GM12878 (cell line): ENCODE measurements at regions not wholly inside any gene's neighbourhood (a gene's known extent, or its start where the extent isn't known, plus 50 kb on each side); places are given as distances from the start of the nearest gene placed in this dataset.

Experiments used
- ATAC-seq: fragments of 200-7000 bp; cut with Tn5 transposase; 3 replicates; pipeline ENCODE4 v1.9.1; 2020; ENCODE audit warnings: mild to moderate bottlenecking, moderate library complexity
- BruUV-seq: library from RNA; stranded (reverse); fragments of 400-500 nt; replicated peaks from 2 replicates; lab custom pipeline; 2021; lab: Mats Ljungman, UMichigan
- CTCF ChIA-PET: fragments of 300-600 bp; sonication (Branson Sonifier 250); formaldehyde crosslinking; extraction: SDS; loops from one replicate; lab custom pipeline; 2021; ENCODE audit warnings: inconsistent platforms; lab: Yijun Ruan, JAX
- POLR2A ChIA-PET: fragments of 350-600 bp; formaldehyde crosslinking; extraction: SDS; loops from one replicate; lab custom pipeline; 2021; ENCODE audit warnings: inconsistent platforms; lab: Charles Lee
- RAD21 ChIA-PET: fragments of 300-600 bp; sonication (Branson Sonifier 250); formaldehyde crosslinking; loops from one replicate; lab custom pipeline; 2023; ENCODE audit warnings: antibody characterized with exemption; ENCODE audit not compliant: unreplicated experiment; lab: Charles Lee
- SMC1A ChIA-PET: fragments of 300-600 bp; sonication (Branson Sonifier 250); formaldehyde crosslinking; loops from one replicate; lab custom pipeline; 2023; ENCODE audit not compliant: unreplicated experiment, uncharacterized antibody; lab: Charles Lee
- DNase-seq: peaks from one replicate; pipeline ENCODE4 v3.0.0-alpha.2; 2011; ENCODE audit warnings: low read depth, low spot score
- FAIRE-seq: peaks from 3 replicates; lab custom pipeline; 2011; peaks lifted over from hg19 to GRCh38; lab: Jason Lieb, UNC
- H2AFZ ChIP-seq: 2 replicates; pipeline ENCODE4 v1.6.0; 2011; ENCODE audit warnings: low read depth, low read length, control low read depth; ENCODE audit not compliant: control insufficient read depth
- H3K27ac ChIP-seq: 2 replicates; pipeline ENCODE4 v1.5.1; 2011; ENCODE audit warnings: control low read depth; ENCODE audit not compliant: control insufficient read depth, insufficient read depth
- H3K27me3 ChIP-seq, 2 experiments: replicated peaks in 1 of 2; 2 replicates each; pipeline versions ENCODE4 v1.6.0 to v1.6.1; 2011; ENCODE audit warnings: low read length in 1 of 2; ENCODE audit not compliant: control insufficient read depth in 2 of 2, insufficient read depth in 2 of 2
- H3K36me3 ChIP-seq, 2 experiments: 2 replicates each; pipeline ENCODE4 v1.5.1; 2011; ENCODE audit warnings: low read length in 1 of 2; ENCODE audit not compliant: control insufficient read depth in 2 of 2, insufficient read depth in 2 of 2
- H3K4me1 ChIP-seq: 2 replicates; pipeline ENCODE4 v1.6.1; 2011; ENCODE audit warnings: mild to moderate bottlenecking, low read length, moderate library complexity, mixed read lengths; ENCODE audit not compliant: control insufficient read depth, insufficient read depth
- H3K4me2 ChIP-seq: 2 replicates; pipeline ENCODE4 v1.6.0; 2011; ENCODE audit warnings: control low read depth; ENCODE audit not compliant: control insufficient read depth, insufficient read depth
- H3K4me3 ChIP-seq: fragments of 200-600 bp; sonication (generic); 2 replicates; pipeline ENCODE4 v1.5.1; 2016
- H3K79me2 ChIP-seq: 2 replicates; pipeline ENCODE4 v1.6.0; 2011; ENCODE audit warnings: low read length; ENCODE audit not compliant: control insufficient read depth, insufficient read depth
- H3K9ac ChIP-seq: 2 replicates; pipeline ENCODE4 v1.8.0; 2011; ENCODE audit warnings: low read length, control low read depth, mixed read lengths; ENCODE audit not compliant: control insufficient read depth, insufficient read depth
- H3K9me3 ChIP-seq: replicated peaks from 3 replicates; pipeline ENCODE4 v1.5.1; 2011; ENCODE audit warnings: mild to moderate bottlenecking, low read length; ENCODE audit not compliant: control insufficient read depth, insufficient read depth
- H4K20me1 ChIP-seq: 2 replicates; pipeline ENCODE4 v1.6.0; 2011; ENCODE audit not compliant: control insufficient read depth, insufficient read depth
- ATF3 ChIP-seq: IDR thresholded peaks from 2 replicates; pipeline ENCODE4 v1.6.1; 2011; ENCODE audit warnings: low read depth, mild to moderate bottlenecking, low read length, moderate library complexity, borderline replicate concordance; ENCODE audit errors: extremely low read depth
- ETV6 ChIP-seq, 2 experiments: fragments of 450-650 bp in 1 of 2; IDR thresholded peaks in 1 of 2; conservative IDR thresholded peaks in 1 of 2; 2 replicates each; pipeline ENCODE4 v1.6.1; 2014; ENCODE audit warnings: antibody characterized with exemption in 1 of 2, borderline replicate concordance in 1 of 2, low read depth in 1 of 2, mild to moderate bottlenecking in 1 of 2, moderate library complexity in 1 of 2
- IKZF1 ChIP-seq: fragments of 450-650 bp; conservative IDR thresholded peaks from 2 replicates; pipeline ENCODE4 v1.6.1; 2017; ENCODE audit warnings: antibody characterized with exemption, mild to moderate bottlenecking
- IRF5 ChIP-seq: fragments of 450-650 bp; IDR thresholded peaks from 2 replicates; pipeline ENCODE4 v1.6.1; 2017; ENCODE audit warnings: borderline replicate concordance
- JUNB ChIP-seq: IDR thresholded peaks from 2 replicates; pipeline ENCODE4 v1.6.1; 2016; ENCODE audit warnings: antibody characterized with exemption, mild to moderate bottlenecking
- MXI1 ChIP-seq: fragments of 150-350 bp; IDR thresholded peaks from 2 replicates; pipeline ENCODE4 v1.6.1; 2011; ENCODE audit warnings: low read depth, mild to moderate bottlenecking, inconsistent platforms, low read length, improper control_type of control experiment
- NFIC ChIP-seq: IDR thresholded peaks from 2 replicates; pipeline ENCODE4 v1.6.1; 2012; ENCODE audit warnings: low read depth, mild to moderate bottlenecking, inconsistent platforms, low read length, moderate library complexity
- NR2F1 ChIP-seq: fragments of 450-650 bp; conservative IDR thresholded peaks from 2 replicates; pipeline ENCODE4 v1.6.1; 2017; ENCODE audit warnings: mild to moderate bottlenecking
- ZNF274 ChIP-seq: IDR thresholded peaks from one replicate; pipeline ENCODE4 v1.8.0; 2011; ENCODE audit not compliant: insufficient read length, insufficient read depth
- WGBS: methylation state at CpG from one replicate; pipeline ENCODE4 v1.1.6; 2016; ENCODE audit warnings: low lambda C conversion rate; ENCODE audit not compliant: insufficient replicate concordance, insufficient coverage; ENCODE audit errors: missing lambda C conversion rate; 5-methylcytosine and 5-hydroxymethylcytosine counted together
- in situ Hi-C: fragments of 300-500 bp; cut with MboI; formaldehyde crosslinking; loops from 9 replicates; pipeline ENCODE4 v1.14.3; 2018; ENCODE audit warnings: mixed read lengths
- intact Hi-C: fragments of 100-400 bp; cut with micrococcal nuclease; formaldehyde crosslinking; loops from one replicate; pipeline ENCODE4 v1.14.2; 2022; ENCODE audit not compliant: unreplicated experiment
- TF ChIP-seq, protein P1 (sequence below): IDR thresholded peaks from 2 replicates; pipeline ENCODE4 v1.6.1; 2012; ENCODE audit warnings: improper control_type of control experiment, low read depth, low read length; ENCODE audit not compliant: insufficient replicate concordance

- TF ChIP-seq IRF5: no peak
- TF ChIP-seq IKZF1: no peak
- TF ChIP-seq MXI1: no peak
- no peak for TF ChIP-seq JUNB
- no peak for TF ChIP-seq NR2F1
Measured at GRCh38 chr7:125126376-125126775, 196.8 kb upstream of the POT1 start (continued).

DNA sequence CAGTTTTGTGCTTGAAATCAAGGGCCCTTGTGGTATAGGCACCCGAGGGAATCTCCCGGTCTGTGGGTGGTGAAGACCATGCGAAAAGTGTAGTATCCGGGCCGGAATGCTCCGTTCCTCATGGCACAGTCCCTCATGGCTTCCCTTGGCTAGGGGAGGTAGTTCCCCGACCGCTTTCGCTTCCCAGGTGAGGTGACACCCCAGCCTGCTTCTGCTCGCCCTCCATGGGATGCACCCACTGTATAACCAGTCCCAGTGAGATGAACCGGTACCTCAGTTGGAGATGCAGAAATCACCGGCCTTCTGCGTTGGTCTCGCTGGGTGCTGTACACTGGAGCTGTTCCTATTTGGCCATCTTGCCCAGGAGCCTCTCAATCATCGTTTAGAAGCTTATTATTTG is 195.7 kb upstream of the POT1 start:
- Histone ChIP-seq H3K27ac (no peak overlapping the region), H4K20me1 (no peaks in the 10 kb centered on the region), H3K9ac (no peak overlapping the region), H3K4me3 (no peak overlapping the region), H3K9me3 (no peaks in the 10 kb centered on the region), H3K4me2 (no peak overlapping the region), H2AFZ (no peak overlapping the region), H3K36me3 (no peaks in the 10 kb centered on the region), H3K4me1 (no peaks in the 10 kb centered on the region), H3K27me3 (no peaks in the 10 kb centered on the region), H3K79me2 (no peaks in the 10 kb centered on the region)
- POLR2A ChIA-PET: no interaction called here
- intact Hi-C loops: no loop called here
- TF ChIP-seq ATF3: no peak
- TF ChIP-seq ETV6 (conservative IDR thresholded peaks at IDR 0.05 in 1 of 2, IDR thresholded peaks at IDR 0.05 in 1 of 2; ENCODE audit: borderline replicate concordance in 1 of 2, low read depth in 1 of 2): no peak
- TF ChIP-seq, protein P1, sequence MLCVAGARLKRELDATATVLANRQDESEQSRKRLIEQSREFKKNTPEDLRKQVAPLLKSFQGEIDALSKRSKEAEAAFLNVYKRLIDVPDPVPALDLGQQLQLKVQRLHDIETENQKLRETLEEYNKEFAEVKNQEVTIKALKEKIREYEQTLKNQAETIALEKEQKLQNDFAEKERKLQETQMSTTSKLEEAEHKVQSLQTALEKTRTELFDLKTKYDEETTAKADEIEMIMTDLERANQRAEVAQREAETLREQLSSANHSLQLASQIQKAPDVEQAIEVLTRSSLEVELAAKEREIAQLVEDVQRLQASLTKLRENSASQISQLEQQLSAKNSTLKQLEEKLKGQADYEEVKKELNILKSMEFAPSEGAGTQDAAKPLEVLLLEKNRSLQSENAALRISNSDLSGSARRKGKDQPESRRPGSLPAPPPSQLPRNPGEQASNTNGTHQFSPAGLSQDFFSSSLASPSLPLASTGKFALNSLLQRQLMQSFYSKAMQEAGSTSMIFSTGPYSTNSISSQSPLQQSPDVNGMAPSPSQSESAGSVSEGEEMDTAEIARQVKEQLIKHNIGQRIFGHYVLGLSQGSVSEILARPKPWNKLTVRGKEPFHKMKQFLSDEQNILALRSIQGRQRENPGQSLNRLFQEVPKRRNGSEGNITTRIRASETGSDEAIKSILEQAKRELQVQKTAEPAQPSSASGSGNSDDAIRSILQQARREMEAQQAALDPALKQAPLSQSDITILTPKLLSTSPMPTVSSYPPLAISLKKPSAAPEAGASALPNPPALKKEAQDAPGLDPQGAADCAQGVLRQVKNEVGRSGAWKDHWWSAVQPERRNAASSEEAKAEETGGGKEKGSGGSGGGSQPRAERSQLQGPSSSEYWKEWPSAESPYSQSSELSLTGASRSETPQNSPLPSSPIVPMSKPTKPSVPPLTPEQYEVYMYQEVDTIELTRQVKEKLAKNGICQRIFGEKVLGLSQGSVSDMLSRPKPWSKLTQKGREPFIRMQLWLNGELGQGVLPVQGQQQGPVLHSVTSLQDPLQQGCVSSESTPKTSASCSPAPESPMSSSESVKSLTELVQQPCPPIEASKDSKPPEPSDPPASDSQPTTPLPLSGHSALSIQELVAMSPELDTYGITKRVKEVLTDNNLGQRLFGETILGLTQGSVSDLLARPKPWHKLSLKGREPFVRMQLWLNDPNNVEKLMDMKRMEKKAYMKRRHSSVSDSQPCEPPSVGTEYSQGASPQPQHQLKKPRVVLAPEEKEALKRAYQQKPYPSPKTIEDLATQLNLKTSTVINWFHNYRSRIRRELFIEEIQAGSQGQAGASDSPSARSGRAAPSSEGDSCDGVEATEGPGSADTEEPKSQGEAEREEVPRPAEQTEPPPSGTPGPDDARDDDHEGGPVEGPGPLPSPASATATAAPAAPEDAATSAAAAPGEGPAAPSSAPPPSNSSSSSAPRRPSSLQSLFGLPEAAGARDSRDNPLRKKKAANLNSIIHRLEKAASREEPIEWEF: no peak
- no peak for TF ChIP-seq ZNF274
- no peak for TF ChIP-seq NFIC
- no peak for DNase-seq
- no peak for FAIRE-seq
- WGBS: 48% methylated on average over 15 of the region's 15 CpGs
- SMC1A ChIA-PET: no interaction called here
- in situ Hi-C loops: no loop called here
- RAD21 ChIA-PET: no interaction called here
- CTCF ChIA-PET: interaction anchor here (0.8 to 1.6 kb wide), 2 partner anchors 18 to 128 kb away, joined by 3 to 4 read pairs; no protein-coding TSS in a partner anchor
- no peak for ATAC-seq
- no TSS peak for BruUV-seq
